B cell (primary cell): ENCODE measurements at regions not wholly inside any gene's neighbourhood (a gene's known extent, or its start where the extent isn't known, plus 50 kb on each side); places are given as distances from the start of the nearest gene placed in this dataset.

Experiments
- ATAC-seq: fragments of 200-7000 bp; cut with Tn5 transposase; one replicate; pipeline ENCODE4 v1.10.0; 2021; ENCODE audit warnings: low read depth, mild to moderate bottlenecking, moderate number of reproducible peaks, moderate library complexity
- CTCF ChIA-PET: fragments of 350-600 bp; sonication (Branson Sonifier 250); formaldehyde crosslinking; loops from one replicate; lab custom pipeline; 2021; ENCODE audit warnings: antibody characterized with exemption, inconsistent platforms; lab: Charles Lee
- POLR2A ChIA-PET: fragments of 350-600 bp; sonication (Branson Sonifier 250); formaldehyde crosslinking; loops from one replicate; lab custom pipeline; 2021; ENCODE audit warnings: antibody characterized with exemption; lab: Charles Lee
- DNase-seq: peaks from one replicate; pipeline ENCODE4 v3.0.0; 2013
- H2AFZ ChIP-seq: 2 replicates; pipeline ENCODE4 v1.6.1; 2012; ENCODE audit warnings: mild to moderate bottlenecking, low read depth, low read length; ENCODE audit not compliant: insufficient read depth, poor library complexity, severe bottlenecking
- H3K27ac ChIP-seq, 2 donors: 1 replicate in 1 of 2; 2 replicates in 1 of 2; pipeline ENCODE4 v1.5.1; 2012 to 2013; ENCODE audit warnings: low read length in 2 of 2, mild to moderate bottlenecking in 2 of 2, moderate library complexity in 1 of 2
- H3K27me3 ChIP-seq, 4 experiments: fragments of 200-600 bp in 1 of 4; sonication (generic) in 1 of 4; replicated peaks in 1 of 4; 1 replicate in 2 of 4; 2 replicates in 2 of 4; pipeline versions ENCODE4 v1.6.1 to v1.7.0; 2013 to 2016; ENCODE audit warnings: low read length in 3 of 4, mild to moderate bottlenecking in 2 of 4, mixed read lengths in 1 of 4, moderate library complexity in 1 of 4; ENCODE audit not compliant: insufficient read depth in 4 of 4, control insufficient read depth in 3 of 4; ENCODE audit errors: control extremely low read depth in 1 of 4
- H3K36me3 ChIP-seq, 2 experiments: replicated peaks in 1 of 2; 1 replicate in 1 of 2; 2 replicates in 1 of 2; pipeline versions ENCODE4 v1.6.1 to v1.7.1; 2013; ENCODE audit warnings: low read length in 1 of 2; ENCODE audit not compliant: insufficient read depth in 2 of 2, control insufficient read depth in 1 of 2; ENCODE audit errors: control extremely low read depth in 1 of 2, extremely low read depth in 1 of 2
- H3K4me1 ChIP-seq, 2 donors: fragments of 200-600 bp in 1 of 2; sonication (generic) in 1 of 2; 1 replicate in 1 of 2; 2 replicates in 1 of 2; pipeline versions ENCODE4 v1.5.1 to v1.6.1; 2013 to 2017; ENCODE audit warnings: low read length in 2 of 2; ENCODE audit not compliant: control insufficient read depth in 2 of 2, insufficient read depth in 2 of 2
- H3K4me2 ChIP-seq: replicated peaks from 2 replicates; pipeline ENCODE3; 2012; ENCODE audit warnings: mild to moderate bottlenecking, low read depth, low read length; ENCODE audit not compliant: poor library complexity, severe bottlenecking
- H3K4me3 ChIP-seq, 5 experiments: fragments of 200-600 bp in 1 of 5; sonication (generic) in 1 of 5; 1 replicate in 3 of 5; 2 replicates in 2 of 5; pipeline versions ENCODE4 v1.5.1 to v1.7.0; 2011 to 2016; ENCODE audit warnings: low read length in 4 of 5, mild to moderate bottlenecking in 4 of 5, low read depth in 2 of 5, control low read depth in 1 of 5, moderate library complexity in 1 of 5; ENCODE audit not compliant: insufficient read depth in 1 of 5; ENCODE audit errors: control extremely low read depth in 1 of 5, extremely low read depth in 1 of 5
- H3K79me2 ChIP-seq: fragments of 200-600 bp; sonication (generic); one replicate; pipeline ENCODE4 v1.6.0; 2016; ENCODE audit warnings: low read length; ENCODE audit not compliant: control insufficient read depth, insufficient read depth
- H3K9ac ChIP-seq: fragments of 200-600 bp; sonication (generic); 2 replicates; pipeline ENCODE4 v1.6.1; 2017; ENCODE audit warnings: mild to moderate bottlenecking, low read length, moderate library complexity
- H3K9me3 ChIP-seq, 3 donors: one replicate each; pipeline versions ENCODE4 v1.6.1 to v1.7.1; 2013; ENCODE audit warnings: low read length in 2 of 3; ENCODE audit not compliant: control insufficient read depth in 2 of 3, insufficient read depth in 1 of 3; ENCODE audit errors: control extremely low read depth in 1 of 3
- H4K20me1 ChIP-seq: 2 replicates; pipeline ENCODE4 v1.6.0; 2012; ENCODE audit warnings: mild to moderate bottlenecking, low read length; ENCODE audit not compliant: insufficient read depth, control insufficient read depth, poor library complexity, severe bottlenecking
- H3K27ac Mint-ChIP-seq: one replicate; pipeline ENCODE4 v1.8.0; 2021; ENCODE audit warnings: mixed read lengths
- H3K27me3 Mint-ChIP-seq: one replicate; pipeline ENCODE4 v1.8.0; 2021; ENCODE audit warnings: mixed read lengths
- H3K4me1 Mint-ChIP-seq: one replicate; pipeline ENCODE4 v1.8.0; 2021; ENCODE audit warnings: mixed read lengths
- H3K4me3 Mint-ChIP-seq: one replicate; pipeline ENCODE4 v1.8.0; 2021; ENCODE audit warnings: mixed read lengths
- H3K9me3 Mint-ChIP-seq: one replicate; pipeline ENCODE4 v1.8.0; 2022; ENCODE audit warnings: mixed read lengths; ENCODE audit not compliant: insufficient read depth
- CTCF ChIP-seq: fragments of 200-600 bp; IDR thresholded peaks from one replicate; pipeline ENCODE4 v1.8.0; 2022; ENCODE audit warnings: antibody characterized with exemption, mild to moderate bottlenecking
- EZH2 ChIP-seq: IDR thresholded peaks from 2 replicates; pipeline ENCODE4 v1.6.1; 2012; ENCODE audit warnings: borderline replicate concordance, low read depth, mild to moderate bottlenecking, moderate library complexity, low read length; ENCODE audit not compliant: insufficient read depth, poor library complexity, severe bottlenecking
- WGBS: methylation state at CpG from one replicate; pipeline ENCODE4 v1.1.5; 2013; ENCODE audit warnings: missing lambda C conversion rate; ENCODE audit not compliant: insufficient coverage; 5-methylcytosine and 5-hydroxymethylcytosine counted together
- intact Hi-C: fragments of 100-400 bp; cut with micrococcal nuclease; formaldehyde crosslinking; loops from one replicate; pipeline ENCODE4 v1.10.0; 2022

GRCh38 chr13:40410315-40410714 is 256.1 kb downstream of the FOXO1 start:
- Mint-ChIP-seq H3K9me3 (no peaks in the 10 kb centered on the region), H3K4me3 (no peak overlapping the region), H3K4me1 (peaks cover 7% of the 10 kb centered on the region), H3K27me3 (no peaks in the 10 kb centered on the region), H3K27ac (no peak overlapping the region)
- Histone ChIP-seq H3K4me2 (no peak overlapping the region), H2AFZ (no peak overlapping the region), H3K9me3 (peaks cover 1 to 5% (median 5%) of the 10 kb centered on the region in 3 donors), H3K4me3 (no peak overlapping the region), H3K9ac (no peak overlapping the region), H3K27ac (no peak overlapping the region), H3K36me3 (no peaks in the 10 kb centered on the region), H3K4me1 (peaks cover 0 to 4% of the 10 kb centered on the region in 2 donors), H3K27me3 (no peaks in the 10 kb centered on the region), H4K20me1 (no peaks in the 10 kb centered on the region), H3K79me2 (no peaks in the 10 kb centered on the region)
- ChIA-PET CTCF (no interaction called here), POLR2A (no interaction called here)
- ATAC-seq (no peak), DNase-seq (no peak)
- WGBS = 100% methylated on average over 1 of the region's 1 CpG
- TF ChIP-seq EZH2 (no peak), CTCF (no peak)
- intact Hi-C loops = no loop called here

- H3K4me1 ChIP-seq = peaks cover 9 to 21% of the 10 kb centered on the region in 2 donors
- no peak overlapping the region for H3K4me2 ChIP-seq
- H3K27me3 ChIP-seq = no peaks in the 10 kb centered on the region
- H3K27ac Mint-ChIP-seq = no peak overlapping the region
- ATAC-seq = no peak
- no peaks in the 10 kb centered on the region for H3K27me3 Mint-ChIP-seq
- H2AFZ ChIP-seq = no peak overlapping the region
- H3K4me1 Mint-ChIP-seq = peaks cover 35% of the 10 kb centered on the region
- TF ChIP-seq EZH2 (no peak), CTCF (no peak)
- H3K36me3 ChIP-seq = no peaks in the 10 kb centered on the region
- no CpG with 5 or more reads among the region's 6 CpGs for WGBS
- no peak overlapping the region for H3K9ac ChIP-seq
- no peak overlapping the region for H3K4me3 Mint-ChIP-seq
- H3K4me3 ChIP-seq = no peak overlapping the region
- POLR2A ChIA-PET = interaction anchor here (1.3 kb wide), 1 partner anchor 13 kb away, joined by 3 read pairs; no protein-coding TSS in a partner anchor
- H3K27ac ChIP-seq = no peak overlapping the region
- DNase-seq = no peak
- peaks cover 0 to 3% (median 0%) of the 10 kb centered on the region in 3 donors for H3K9me3 ChIP-seq
- CTCF ChIA-PET = interaction anchor here (1.5 kb wide), 1 partner anchor 107 kb away, joined by 3 read pairs; no protein-coding TSS in a partner anchor
- intact Hi-C loops = loop anchor here (2.0 kb wide), 1 partner anchor 15 kb away; no protein-coding TSS in a partner anchor
- no peaks in the 10 kb centered on the region for H4K20me1 ChIP-seq
- H3K9me3 Mint-ChIP-seq = no peaks in the 10 kb centered on the region
- no peaks in the 10 kb centered on the region for H3K79me2 ChIP-seq
These were observed 246.2 kb downstream of the FOXO1 start for GRCh38 chr13:40420160-40420740.
